GM19324 (cell line): ENCODE measurements at regions not wholly inside any gene's neighbourhood (a gene's known extent, or its start where the extent isn't known, plus 50 kb on each side); places are given as distances from the start of the nearest gene placed in this dataset.

Source experiments
- ATAC-seq: cut with Tn5 transposase; IDR thresholded peaks from one replicate; pipeline ENCODE4 v1.9.1; 2021; ENCODE audit warnings: mild to moderate bottlenecking, moderate library complexity; ENCODE audit not compliant: unreplicated experiment, low FRiP score

DNA sequence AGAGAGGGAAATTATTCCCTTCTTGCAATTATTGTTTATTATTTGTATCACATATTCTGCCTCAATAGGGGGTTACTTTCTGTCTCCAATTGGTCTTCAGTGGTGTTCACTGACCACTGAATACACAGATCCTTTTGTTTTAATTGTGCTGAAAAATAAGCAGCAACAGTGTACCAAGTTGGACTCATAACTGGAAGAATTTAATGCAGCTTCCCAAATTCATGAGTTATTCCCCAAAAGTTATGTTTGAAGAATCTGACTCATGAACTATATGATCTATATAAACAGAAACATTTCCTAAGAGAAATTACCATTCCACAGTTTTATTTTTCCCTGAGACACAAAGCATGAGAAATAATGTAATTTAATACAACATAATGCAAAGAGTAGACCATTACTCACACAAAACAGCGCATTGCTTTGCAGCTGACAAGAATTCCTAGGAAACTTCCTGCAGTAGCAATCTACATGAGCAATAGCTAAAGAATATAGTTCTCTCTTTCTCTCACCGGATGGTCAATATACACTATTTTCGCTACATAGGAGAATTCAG is 479.2 kb downstream of the HTR7 start:
- no peak for ATAC-seq

DNA sequence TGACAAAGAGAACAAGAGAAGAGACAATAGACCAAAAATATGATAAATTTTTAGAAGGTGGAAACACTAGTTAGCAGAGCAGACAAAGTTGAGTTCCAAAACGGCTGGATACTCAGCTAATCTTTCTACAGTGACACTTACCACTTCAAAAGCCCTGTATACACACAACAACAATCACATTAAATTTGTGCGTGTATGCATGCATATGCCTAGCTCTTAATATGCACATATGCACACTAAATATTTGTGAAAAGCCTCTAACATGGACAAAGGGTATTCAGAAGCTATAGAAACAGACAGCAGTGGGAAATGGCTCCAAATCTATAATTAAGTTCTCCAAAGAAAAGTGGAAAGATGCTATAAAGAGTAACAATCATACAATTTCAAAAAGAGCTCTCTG is 476.4 kb downstream of the HTR7 start:
- no peak for ATAC-seq

DNA sequence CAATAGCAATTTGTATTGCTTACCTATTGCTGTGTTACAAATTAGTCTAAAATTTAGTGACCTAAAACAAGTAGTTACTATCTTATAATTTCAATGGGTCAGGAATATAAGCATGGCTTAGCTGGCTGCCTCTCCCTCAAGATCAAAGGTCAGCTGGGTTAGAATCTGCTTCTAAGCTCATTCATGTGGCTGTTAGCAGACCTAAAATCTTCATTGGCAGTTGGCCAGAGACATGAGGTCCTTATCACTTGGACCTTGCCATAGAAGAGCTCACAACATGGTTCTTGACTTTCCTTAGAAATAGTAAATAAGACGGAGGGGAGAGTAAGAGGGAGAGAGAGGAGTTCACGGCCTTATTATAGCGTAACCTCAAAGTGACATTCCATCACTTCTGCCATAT is 468.0 kb downstream of the HTR7 start:
- no peak for ATAC-seq

DNA sequence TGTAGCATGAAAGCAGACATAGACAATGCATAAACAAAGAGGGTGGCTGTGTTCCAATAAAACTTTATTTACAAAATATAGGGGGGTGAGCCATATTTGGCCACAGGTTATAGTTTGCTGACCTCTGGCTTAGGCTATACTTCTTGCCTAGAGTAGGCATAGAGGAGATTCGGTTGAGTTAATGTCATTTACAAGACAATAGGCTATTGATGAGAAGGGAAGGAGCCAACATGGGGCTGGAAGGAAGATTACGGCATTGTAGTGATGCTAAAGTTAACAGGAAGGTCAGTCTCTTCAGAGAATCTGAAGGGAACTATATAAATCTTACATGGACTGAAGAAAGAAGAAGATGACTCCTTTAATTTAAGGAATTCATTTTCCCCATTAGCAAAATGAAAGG is 463.5 kb downstream of the HTR7 start:
- ATAC-seq, result no peak

DNA sequence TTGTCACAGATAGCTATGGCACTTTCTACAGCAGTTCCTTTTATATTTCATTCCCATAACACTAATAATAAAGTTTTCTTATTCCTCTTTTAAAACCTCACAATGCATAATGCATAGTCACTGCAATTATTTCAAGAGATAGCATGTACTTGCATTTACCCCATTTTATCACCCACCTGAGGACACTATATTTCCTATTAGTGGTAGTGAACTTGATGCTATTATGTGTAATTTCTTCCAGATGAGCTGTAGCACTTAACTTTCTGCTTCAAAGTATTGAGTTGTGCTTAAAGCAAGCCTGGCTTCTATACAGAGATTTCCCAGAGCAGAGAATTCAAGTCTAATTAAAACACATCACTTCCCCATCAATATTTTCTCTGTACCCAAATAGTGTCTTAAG is 461.1 kb downstream of the HTR7 start:
- no peak for ATAC-seq

DNA sequence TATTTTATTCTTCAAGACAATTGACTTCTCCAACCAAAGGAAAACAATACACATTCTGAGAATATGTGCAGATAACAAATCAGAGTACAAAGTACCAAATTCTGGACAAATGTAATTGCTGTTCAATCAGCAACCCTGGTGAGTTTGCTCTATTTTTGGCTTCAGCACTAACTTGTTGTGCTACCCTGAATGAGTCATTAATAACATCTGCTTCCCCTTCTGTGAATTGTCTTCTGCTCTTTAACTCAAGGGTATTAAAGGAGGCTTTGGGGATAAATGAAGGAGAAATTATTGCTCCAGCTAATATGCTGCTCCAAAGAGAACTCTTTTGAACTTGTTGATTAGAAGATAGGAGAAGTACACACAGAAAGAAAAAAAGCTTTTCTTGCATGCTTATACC is 459.3 kb downstream of the HTR7 start:
- no peak for ATAC-seq

DNA sequence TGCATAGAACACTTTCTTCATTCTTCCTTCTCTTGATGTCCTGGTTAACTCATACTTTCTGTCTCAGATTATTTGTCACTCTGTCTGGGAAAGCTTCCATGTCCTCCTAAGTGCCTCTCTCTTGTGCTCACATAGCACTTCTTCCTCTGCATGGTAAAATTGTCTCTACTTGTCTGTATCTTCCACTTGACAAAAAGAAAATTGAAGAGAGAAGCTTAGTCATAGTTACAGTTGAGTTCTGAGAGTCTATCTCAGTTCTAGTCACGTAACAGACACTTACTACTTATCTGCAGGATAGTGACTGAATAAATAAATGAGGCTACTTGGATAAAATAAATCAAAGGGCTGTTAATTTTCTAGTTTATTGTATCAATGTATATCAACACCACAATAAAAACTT is 458.1 kb downstream of the HTR7 start:
- no peak for ATAC-seq

DNA sequence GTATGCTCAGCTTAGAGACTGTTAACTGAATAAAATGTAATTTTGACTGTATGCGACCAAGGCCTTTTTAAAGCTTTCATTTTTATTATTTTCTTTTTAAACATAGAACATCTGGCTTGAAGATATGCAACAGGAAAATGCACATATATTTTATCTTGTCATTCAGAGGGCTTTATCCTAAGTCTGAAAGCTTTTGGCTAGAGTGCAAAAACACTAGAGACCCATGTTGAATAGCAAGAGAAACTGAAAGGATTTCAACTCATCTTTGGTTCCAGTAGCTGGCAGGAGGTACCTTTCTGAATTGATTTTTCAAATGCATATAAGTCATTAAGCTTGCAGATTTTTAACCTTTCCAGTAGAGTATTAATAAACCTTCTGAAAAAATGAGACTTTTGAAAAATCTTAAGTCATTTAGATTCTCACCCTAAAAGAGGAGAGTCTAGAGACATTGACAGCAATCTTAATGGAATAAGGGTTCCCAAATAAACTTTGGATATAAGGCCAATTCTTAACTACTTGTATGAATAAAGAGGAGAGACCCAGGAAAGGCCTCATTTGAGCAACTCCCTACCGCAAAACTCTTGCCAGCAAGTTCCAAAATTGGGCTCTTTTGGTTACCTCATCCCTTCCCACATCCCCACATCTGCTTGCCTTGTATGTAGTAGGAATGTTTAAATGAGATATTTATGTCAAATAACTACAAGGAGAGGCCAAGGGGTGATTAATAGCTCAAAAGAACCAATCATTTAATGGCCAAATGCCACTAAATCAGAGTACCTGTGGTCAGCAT is 454.4 kb downstream of the HTR7 start:
- ATAC-seq, result no peak

DNA sequence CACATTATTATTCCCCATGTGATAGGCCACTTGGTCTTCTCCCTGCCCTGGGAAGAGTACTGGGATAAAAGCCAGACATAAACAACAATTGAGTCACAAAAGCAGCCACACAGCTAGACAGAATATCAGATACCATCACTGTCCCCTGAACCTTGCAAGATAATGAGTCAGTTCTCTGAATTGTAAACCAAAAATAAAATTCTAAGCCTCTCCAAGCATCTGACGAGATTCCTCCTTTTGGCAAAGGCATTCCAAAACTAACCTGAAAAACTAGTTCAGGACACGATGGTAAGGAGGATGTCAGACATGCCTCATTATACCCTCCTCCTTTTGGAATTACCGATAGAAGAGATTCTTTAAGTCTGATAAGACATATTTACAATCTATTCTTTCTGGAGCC is 450.7 kb downstream of the HTR7 start:
- ATAC-seq, result no peak

DNA sequence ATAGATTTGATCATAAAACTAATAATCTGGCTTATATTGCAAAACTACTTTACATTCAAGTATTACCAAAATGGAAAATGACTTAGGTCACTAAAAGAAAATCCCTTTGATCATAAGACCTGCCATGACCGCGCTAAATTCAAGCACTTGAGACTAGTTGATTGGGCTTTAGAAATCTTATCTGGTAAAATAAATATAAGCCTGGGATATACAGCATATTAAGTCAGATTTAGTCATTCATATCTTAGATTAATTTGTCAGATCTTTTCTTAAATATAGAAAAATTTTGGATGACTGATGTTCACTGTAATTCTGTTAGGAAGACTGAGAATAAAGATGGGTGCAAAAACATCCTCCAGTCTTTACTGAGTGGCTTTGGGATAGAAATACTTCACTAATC is 450.0 kb downstream of the HTR7 start:
- no peak for ATAC-seq

DNA sequence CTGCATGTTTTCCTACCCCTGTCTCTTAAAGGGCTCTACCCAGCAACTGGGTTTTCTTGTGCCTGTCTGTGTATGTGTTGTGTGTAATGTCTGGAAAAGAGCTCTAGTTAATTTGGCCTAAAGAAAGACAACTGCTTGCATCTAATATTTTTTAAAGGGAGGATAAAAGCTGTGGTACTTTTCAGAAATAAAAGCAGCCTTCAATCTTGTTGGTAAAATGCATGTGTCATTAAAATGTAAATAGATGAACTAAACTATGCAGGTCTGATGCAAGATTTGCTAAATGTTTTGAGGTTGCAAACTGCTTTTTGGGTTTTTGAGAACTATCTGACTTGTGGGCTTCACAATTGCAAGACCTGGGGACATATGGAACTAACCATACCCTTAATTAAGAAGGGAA is 445.3 kb downstream of the HTR7 start:
- ATAC-seq, result no peak

DNA sequence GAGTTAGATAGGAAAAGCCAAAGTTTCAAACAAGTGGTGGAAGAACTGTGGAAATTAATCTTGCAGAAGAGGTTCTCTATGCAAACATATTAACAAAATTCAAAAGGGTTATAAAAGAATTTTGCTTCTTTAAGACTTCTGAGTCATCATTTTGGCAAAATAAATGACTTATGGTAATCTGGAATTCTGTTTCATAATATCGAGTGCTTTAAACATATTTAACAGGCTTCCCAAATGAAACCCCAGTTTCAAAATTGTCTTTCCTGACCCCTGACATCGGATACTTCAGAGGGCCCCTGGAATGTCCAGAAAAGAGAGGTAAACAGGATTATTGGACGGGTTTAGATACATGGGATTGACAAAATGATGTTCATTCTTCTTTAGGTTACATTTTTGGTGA is 444.6 kb downstream of the HTR7 start:
- ATAC-seq, result no peak

DNA sequence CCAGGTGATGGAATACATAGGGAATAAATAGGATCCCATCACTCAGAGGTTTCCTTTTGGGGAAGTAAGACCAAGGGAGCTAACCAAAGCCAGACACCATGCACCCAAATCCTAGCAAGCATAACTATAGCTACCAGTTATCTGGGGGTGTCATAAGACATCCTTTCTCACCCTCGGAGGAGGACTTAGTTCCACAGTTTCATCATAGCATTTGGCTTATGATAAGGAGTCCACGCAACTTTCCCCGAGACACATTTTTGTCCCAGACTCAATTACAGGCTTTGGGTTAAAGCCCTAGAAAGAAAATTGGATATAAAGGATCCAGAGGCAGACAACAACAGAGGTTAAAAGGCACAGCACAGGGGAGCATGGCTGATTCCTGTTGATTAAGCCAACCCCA is 442.9 kb downstream of the HTR7 start:
- no peak for ATAC-seq

DNA sequence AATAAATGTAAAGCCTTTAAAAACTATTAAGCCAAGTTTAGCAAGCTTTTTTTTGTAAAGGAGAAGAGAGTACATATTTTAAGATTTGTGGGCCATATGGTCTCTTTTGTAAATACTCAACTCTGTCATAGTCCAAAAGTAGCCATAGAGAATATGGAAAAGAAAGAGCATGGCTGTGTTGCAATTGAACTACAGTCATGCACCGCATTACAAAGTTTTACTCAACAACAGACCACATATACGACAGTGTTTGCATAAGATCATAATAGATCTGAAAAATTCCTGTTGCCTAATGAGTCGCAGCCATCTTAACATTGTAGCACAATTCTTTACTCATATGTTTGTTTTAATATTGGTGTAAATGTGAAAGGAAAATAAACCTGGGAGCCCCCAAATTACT is 440.8 kb downstream of the HTR7 start:
- no peak for ATAC-seq

DNA sequence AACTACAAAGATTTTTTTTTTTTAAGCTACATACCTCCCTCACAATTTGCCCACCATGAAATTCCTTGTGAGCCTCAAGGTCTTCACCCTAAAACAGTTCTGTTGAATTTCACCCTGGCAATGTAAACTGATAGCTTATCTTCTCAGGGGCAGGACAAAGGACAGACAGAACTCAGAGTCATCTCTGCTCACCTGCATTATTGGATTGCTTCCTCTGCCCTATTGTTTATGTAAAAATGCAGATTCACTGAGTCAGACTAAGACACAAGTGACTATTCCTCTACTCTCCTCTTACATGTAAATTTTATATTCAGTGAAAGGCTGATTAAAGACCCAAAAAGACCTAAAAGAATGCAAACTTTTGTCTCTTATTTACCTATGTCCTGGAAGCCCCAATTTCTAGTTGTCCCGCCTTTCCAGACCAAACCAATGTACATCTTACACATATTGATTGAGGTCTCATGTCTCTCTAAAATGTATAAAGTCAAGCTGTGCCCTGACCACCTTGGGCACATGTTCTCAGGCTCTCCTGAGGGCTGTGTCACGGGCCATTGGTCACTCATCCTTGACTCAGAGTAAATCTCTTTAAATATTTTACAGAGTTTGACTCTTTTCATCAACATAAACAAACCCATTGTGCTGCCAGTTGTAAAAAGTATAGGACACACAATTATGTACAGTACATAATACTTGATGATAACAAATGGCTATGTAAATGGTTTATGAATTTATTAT is 440.2 kb downstream of the HTR7 start:
- ATAC-seq, result no peak

DNA sequence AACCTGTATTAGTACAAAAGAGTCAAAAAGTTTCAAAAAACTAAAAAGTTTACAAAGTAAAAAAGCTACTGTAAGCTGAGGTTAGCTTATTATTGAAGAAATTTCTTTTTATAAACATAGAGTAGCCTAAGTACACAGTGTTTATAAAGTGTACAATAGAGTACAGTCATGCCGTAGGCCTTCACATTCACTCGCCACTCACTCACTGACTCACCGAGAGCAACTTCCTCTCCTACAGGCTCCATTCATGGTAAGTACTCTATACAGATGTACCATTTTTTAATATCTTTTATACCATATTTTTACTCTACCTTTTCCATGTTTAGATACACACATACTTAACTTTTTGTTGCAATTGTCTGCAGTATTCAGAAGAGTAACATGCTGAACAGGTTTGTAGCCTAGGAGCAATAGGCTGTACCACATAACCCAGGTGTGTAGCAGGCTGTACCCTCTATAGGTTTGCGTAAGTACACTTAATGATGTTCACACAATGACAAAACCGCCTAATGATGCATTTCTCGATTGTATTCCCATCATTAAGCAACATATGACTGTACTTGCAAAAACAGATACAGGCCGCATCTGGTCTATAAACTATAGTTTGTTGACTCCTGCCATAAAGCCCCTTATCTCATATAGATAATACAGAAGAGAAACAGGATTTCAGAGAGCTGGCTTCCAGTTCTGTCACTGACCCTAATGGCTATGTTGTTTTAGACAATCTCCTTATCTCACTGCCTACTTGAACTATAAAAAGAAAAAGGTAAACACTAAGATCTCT is 438.8 kb downstream of the HTR7 start:
- no peak for ATAC-seq

DNA sequence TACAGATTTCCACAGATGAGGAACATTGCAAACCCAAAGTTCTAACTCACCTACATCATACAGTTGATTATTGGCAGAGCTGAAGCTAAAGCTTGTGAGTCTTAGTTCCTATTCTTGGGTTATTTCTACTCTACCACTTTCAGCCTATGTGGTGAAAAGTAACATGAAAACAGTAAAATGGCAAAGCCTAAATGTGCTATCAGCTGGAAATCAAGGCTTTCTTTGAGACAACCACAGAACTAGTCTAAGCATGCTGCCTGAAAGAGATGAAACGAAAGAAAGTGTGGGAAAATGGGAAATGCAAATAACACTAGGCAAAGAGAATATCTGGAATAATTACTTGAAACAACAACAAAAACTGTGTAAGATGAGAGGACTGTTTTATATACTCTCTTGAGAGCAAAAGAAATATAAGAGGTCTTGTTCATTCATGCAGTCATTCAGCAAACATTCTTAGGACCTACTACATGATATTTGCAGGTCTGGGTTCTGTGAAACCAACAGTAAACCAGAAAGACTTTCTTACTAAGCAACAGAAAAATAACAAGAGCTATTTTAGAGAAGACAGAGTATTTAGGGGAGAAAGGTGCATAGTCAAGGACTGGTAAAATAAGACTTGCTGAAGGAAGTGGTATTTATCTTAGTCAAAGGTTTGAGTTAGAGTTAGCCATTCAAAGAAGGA is 437.1 kb downstream of the HTR7 start:
- peak; percentile 83 for ATAC-seq

DNA sequence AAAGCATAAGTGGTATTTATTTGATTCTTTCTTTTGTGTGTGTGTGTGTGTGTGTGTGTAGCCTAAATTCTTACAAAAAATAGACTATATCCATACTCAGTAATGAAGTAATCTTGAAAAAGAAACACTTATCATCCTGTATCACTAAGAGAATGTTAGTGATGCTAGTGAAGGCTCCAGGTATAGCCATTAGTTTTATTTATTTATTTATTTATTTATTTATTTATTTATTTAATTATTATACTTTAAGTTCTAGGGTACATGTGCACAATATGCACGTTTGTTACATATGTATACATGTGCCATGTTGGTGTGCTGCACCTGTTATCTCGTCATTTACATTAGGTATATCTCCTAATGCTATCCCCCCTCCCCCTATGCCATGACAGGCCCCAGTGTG is 436.0 kb downstream of the HTR7 start:
- ATAC-seq, result no peak

DNA sequence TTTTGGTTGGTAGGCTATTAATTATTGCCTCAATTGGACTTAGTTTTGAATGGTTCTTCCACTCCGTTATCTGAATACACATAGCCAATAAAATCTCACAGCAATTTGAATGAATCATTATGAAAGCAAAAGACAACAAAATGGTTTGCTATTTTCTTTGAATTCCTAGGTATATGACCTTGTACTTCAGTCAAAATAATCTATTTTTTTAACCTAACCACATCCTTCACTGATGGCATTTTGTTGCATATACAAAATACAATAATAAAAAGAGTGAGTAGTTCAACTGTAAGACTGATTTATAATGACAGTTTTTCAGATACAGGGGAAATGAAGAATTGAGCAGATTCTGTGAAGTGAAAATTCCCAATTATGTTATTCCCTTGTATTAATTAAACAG is 433.1 kb downstream of the HTR7 start:
- no peak for ATAC-seq

DNA sequence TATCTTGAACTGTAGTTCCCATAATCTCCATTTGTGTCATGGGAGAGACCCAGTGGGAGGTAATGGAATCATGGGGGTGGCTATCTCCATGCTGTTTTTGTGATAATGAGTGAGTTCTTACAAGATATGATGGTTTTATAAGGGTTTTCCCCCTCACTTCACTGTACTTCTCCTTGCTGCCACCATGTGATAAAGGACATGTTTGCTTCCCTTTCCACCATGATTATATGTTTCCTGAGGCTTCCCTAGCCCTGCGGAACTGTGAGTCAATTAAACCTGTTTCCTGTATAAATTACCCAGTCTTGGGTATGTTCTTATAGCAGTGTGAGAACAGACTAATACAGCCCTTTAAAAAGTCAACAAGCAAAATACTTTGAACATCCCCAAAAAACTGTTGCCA is 427.7 kb downstream of the HTR7 start:
- no peak for ATAC-seq

DNA sequence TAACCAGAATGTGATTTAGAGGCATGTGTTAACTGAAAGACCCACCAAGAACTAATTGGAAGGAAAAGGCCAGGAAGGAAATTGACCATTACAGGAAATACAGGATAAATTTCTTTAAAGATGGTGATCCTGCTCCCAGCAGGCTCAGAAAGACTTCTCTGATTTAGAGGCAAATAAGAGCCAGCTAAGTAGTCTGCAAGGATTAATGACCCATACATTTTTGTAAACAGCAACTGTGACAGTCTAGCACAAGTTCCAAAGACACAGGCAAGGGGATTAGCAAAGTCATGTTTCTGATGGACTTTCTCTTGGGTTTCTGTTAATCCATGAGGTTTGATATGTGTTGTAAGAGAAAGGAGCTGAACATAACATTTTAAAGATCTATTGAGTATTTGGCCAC is 425.0 kb downstream of the HTR7 start:
- no peak for ATAC-seq
